LoVo (cell line): ENCODE measurements at regions not wholly inside any gene's neighbourhood (a gene's known extent, or its start where the extent isn't known, plus 50 kb on each side); places are given as distances from the start of the nearest gene placed in this dataset.

Experiments
- DNase-seq: peaks from one replicate; pipeline ENCODE4 v3.0.0-alpha.2; 2016; ENCODE audit warnings: low spot score

DNA sequence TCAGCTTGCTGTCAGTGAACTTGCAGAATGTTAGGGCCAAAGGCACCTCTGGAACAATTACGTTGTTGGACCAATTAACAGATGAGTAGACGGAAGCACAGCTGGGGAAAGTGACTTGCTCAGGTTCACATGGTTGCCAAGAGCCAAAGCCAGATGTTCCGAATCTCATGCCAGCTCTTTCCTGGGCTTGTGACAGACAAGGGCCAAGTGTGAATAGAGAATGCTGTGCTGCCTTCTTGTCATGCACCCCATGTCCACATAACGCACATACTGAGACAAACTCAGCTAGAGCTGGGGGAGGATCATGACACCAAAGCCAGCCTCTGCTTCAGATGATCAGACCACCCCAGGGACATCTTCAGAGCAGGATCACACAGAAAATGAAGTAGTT is 616.3 kb downstream of the INSC start:
- DNase-seq, result no peak

DNA sequence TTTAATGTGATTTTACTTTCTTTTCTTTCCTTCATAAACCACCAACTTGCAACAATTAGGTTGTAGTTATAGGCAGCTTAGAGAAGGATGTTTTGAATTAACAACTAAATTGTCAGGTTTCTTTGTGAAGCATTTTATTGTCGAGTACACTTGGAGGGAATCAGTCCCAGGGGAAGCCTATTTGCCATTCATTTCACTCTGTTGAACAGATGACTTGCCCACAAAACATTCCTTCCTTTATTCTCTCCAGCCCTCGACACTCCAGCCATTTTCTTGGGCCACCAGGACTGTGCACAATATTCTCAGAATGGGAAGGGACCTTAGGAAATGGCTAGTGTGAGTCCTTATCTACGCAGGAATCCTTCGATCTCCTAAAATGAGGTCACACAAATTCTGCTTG is 620.6 kb downstream of the SOX6 start:
- no peak for DNase-seq

DNA sequence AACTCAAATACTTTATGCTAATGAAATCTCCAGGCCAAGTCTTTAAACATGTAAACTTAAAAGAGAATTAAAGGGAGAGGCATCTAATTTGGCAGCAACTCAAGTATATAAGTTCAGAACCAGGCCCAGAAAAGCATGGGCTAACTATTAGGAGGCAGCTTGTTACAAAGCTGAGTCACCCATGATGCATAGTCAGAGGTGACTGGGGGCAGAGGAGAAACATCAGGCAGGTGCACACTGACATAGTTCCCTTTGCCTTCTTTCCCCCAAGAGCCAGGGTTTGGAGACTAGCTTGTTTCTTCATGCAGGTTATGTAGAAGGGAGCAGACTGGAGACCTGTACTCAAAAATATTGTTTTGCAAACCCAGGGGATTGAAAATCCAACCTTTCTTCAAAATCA is 619.0 kb downstream of the SOX6 start:
- DNase-seq, result no peak

- DNase-seq, result no peak
These were observed 617.4 kb downstream of the SOX6 start for GRCh38 chr11:15738931-15739330.

DNA sequence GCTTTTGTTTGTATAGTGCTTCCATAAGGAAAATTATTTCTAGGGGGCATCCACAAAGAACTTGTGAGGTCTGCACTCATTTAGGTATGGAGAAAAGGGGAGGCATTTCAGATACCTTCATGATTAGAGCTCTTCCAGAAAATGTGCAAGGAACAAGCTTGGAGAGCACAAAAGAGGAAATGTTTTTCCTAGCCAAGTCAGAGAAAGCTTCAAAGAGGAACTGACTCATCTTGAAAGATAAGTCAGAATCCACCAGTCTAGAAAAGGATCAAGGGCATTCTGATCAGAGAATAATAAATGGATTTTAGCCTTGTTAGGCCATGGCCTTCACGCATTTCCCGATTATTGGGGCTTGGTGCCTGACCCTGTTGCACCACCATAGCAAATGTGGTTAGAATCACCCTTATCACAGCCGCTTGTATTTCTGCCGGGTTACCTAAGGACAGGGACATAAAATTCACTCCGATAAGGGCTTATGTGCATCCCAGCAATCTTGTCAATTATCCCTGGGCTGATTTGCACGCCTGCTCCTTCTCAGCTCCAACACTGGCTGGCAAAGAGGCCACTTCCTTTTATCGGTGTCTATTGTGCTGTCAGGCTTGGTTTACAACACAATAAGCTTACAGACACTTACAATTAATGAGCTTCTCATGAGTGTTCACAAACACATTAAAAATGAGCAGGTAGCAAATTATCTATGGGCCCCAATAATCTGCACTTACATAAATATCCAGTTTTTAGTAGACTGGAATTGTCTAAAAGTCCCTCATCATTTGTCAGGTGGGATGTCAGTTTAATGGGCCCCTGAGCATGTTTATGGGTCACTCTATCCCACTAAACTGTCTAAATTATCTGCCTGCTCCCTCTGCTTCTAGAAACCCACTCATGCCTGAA is 613.5 kb downstream of the SOX6 start:
- DNase-seq, result no peak

- DNase-seq, result no peak
These were observed 611.7 kb downstream of the SOX6 start for GRCh38 chr11:15744693-15745092.

GRCh38 chr11:15745266-15745665 is 611.1 kb downstream of the SOX6 start:
- no peak for DNase-seq

DNA sequence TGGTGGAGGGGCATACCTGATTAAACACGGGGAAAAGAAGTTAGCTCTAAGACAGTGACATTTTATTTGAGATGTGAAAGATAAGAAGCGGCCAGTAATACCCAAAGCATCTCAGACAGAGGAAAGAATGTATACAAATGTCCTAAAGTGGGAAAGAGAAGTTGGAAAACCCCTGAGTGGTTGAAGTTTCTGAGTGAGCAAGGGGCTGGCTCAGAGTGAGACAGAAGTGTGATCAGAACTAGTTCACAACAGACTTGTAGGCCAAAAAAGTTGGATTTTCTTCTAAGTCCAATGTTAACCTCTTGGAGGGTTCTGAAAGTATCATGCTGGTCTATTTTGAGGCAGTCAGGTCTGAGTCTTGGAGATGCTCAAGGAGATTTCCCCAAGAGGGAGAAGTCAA is 608.7 kb downstream of the SOX6 start:
- no peak for DNase-seq

DNA sequence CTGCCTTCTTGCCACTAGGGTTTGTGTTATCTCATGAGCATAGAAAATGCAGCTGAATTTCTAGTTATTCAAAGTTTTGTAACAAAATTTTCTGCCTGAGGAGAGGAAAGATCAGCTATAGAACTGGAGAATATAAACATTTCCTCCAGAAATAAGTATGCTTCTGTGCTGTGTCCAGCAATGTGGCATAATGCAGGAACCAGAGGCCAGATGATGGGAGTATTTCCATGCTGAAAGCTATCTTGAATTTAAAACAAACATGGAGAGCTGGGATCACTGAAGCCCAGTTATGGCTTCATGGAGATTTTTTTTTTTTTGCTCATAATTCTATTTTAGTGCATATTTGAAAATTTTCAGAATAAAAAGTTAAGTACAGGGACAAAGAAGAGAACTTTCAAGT is 608.2 kb downstream of the SOX6 start:
- no peak for DNase-seq

GRCh38 chr11:15748741-15749140 is 607.6 kb downstream of the SOX6 start:
- DNase-seq, result no peak

- DNase-seq, result no peak
These were observed 605.6 kb downstream of the SOX6 start for GRCh38 chr11:15750535-15751308.

DNA sequence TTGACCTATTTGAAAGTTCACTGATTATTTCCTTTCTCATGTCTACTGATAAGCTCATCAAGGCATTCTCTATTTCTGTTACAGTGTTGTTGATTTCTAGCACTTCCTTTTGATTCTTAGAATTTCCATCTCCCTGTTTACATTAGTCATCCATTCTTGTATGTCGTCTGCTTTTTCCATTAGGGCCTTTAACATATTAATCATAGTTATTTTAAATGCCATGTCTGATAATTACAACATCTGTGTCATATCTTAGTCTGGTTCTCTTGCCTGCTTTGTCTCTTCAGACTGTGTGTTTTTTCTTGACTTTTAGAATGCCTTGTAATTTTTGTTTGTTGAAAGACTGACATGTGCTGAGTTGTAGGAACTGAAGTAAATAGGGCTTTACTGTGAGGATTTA is 602.1 kb downstream of the SOX6 start:
- DNase-seq, result no peak

- no peak for DNase-seq
These were observed 599.2 kb downstream of the SOX6 start for GRCh38 chr11:15757048-15757698.

GRCh38 chr11:15758857-15759465 is 597.4 kb downstream of the SOX6 start:
- DNase-seq, result no peak

DNA sequence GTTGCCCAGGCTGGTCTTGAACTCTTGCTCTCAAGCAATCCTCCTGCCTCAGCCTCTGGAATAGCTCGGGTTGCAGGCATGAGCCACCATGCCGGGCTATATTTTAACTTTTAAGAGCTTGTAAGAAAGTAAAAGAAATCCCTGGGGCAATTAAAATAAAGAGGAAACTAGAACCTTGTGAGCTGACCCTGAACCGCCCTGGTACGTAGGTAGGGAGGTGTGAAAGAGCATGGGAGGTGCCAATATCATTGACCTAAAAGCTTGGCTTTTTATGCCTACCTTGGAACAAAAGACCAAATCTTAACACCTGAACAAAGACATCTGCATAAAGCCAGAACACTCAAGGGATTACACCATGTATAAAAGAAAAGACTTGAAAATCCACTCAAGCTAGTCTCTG is 595.1 kb downstream of the SOX6 start:
- no peak for DNase-seq

DNA sequence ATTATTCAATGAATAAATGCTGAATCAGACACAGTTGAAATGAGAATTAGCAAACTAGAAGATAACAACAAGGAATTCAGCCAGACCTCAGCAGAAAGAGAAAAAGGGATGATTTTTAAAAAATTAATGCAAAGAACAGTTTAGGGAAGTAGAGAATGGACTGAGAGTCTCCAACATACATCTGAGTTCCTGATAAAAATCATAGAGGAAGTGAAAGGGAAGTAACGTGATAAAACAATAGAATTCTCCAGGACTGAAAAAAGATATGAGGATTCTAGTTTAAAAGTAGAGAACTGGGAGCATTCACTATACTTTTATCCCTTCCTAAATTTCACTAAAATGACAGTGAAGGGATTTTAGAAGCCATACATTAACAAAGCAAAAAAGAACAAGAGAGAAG is 592.0 kb downstream of the SOX6 start:
- no peak for DNase-seq

DNA sequence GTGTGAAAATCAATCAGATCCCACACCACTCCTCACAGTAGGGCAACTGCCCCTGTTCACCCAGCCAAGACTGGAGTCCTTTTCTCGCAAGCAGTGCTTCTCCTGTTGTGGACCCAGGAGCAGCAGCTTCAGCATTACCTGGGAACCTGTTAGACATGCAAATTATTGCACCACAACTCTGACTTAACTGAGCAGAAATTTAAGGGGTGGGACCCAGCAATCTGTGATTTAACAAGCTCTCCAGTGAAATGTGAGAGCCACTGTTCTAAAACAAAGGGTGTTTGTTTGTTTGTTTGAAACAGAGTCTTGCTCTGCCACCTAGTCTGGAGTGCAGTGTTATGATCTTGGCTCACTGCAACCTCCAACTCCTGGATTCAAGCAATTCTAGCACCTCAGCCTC is 591.4 kb downstream of the SOX6 start:
- no peak for DNase-seq

- DNase-seq, result no peak
These were observed 590.8 kb downstream of the SOX6 start for GRCh38 chr11:15765530-15765929.

- DNase-seq, result no peak
These were observed 588.0 kb downstream of the SOX6 start for GRCh38 chr11:15768321-15768720.

GRCh38 chr11:15769203-15769602 is 587.1 kb downstream of the SOX6 start:
- peak; percentile 40 for DNase-seq

- DNase-seq, result peak; percentile 1
These were observed 585.4 kb downstream of the SOX6 start for GRCh38 chr11:15770798-15771414.

- no peak for DNase-seq
These were observed 583.8 kb downstream of the SOX6 start for GRCh38 chr11:15772547-15772946.
